HK-2 (cell line): ENCODE measurements at regions not wholly inside any gene's neighbourhood (a gene's known extent, or its start where the extent isn't known, plus 50 kb on each side); places are given as distances from the start of the nearest gene placed in this dataset.

Experiments used
- DNase-seq: peaks from one replicate; pipeline ENCODE4 v3.0.0-alpha.2; 2018; ENCODE audit not compliant: unreplicated experiment

DNA sequence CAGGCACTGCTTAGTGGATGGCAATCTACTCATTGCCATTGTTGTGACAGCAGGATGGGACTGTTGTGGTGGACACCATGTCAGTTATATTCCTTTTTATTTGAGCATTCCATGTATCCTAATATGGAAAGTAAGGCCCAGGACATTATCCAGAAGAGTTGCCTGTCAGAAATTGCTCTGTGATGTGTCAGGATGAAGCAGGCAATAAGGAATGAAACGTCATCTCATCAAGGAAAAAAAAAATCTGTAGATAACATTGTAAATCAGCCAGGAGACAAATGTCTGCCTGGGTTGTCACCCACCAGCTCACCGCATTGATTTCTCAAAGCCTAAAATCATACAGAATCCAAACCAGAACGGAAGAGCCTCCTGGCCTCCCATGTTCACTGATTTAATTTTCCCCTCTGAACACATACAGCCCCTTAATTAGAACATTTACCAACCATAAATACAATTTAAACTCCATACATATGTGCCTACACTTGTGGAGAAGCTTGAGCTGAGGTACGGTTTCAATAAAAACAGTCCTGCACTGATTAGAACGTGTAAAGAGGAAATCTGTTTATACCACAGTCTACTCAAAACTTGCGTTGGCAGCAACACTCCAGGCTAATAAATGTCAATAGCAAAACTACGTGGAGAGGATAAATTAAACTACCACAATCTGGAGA is 73.9 kb downstream of the FOXD1 start:
- no peak for DNase-seq

DNA sequence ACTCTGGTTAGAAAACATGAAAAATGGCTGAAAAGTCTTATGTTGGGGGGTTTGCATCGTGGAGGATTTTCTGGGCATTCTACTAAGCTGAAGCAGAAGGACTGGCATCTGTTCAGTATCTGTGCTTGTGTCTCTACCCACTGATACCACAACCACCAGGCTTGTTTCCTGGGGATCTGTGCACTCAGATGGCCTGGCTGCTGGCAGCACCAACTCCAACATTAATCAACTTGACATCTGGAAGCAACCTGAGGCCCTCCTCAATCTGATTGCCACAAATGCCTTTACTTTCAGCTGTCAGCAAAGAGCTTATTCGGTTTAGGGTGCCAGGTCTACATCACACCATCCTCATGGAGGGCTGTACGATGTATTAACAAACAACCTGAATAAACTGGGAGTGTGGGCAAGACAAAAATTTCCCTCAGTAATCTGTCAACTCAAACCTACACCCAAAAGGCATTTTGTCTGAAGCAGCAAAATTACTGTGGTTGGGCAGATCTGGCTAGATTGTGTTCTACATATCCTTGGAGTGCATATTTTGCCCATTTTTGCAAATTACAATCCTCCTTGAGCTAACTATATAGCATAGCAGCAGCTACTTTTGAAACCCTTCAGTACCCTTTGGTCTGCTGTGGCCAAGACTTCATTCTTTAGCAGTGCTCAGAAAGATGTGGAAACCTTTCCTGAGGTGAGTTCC is 74.6 kb downstream of the FOXD1 start:
- no peak for DNase-seq

DNA sequence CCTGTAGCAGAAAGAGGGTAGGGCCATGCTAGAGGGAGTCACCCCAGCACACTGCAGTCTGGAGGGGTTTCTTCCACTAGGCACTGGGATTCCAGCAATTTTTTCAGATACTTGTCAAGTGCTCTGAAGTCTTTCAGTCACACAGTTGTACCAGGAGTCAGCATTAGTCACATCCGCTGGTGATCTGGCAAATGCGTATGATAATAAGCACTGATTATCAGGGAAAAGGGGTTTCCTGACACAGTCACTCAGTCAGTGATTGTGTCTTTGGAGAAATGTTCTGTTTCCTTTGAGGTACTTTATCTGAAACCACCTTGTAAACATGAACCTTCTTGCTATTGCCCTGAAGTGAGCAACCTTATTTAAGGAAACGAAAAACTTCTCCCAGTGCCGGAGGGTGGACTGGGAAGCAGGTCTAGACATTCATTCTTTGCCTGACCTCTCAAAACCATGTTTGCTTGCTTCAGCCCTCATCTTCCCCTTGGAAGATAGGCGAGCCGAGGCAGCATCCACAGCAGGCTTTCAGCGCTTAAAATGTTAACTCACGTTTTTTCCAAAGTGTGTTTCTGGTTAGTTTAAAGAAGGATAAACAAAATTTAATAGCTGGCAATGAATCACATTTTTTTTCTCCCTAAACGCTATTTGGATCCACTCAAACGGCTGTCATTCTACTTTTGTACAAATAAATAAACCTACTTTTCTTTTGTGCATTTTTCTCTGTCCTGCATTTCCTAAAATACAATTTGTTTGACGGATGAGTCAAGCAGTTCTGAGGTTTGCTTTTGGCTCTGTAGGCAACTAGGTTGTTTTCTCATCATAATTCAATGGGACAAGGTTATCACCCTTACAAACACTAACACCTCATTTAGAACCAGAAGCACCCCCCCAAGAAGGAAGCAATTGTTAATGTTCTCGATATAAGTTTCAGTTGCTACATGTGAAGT is 77.7 kb downstream of the FOXD1 start:
- peak; percentile 61 for DNase-seq

DNA sequence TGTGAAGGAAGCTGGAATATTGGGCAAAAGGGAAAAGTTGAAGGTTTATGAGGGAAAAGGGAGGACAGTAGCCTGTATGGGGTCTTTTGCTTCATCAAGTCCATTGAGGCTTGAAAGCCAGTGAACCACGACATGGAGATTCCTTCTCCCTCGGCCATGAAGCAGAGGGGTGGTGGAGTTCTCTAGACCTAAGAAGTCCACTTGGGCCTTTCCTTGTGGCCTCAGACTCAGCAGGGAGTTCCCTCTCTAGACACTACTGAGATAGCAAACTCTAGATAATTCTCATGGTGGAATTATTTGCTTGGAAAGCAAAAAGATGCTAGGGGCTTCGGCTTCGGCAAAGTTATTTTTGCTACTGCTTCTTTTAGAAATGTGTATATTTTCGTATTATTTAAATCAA is 78.5 kb downstream of the FOXD1 start:
- DNase-seq: no peak

DNA sequence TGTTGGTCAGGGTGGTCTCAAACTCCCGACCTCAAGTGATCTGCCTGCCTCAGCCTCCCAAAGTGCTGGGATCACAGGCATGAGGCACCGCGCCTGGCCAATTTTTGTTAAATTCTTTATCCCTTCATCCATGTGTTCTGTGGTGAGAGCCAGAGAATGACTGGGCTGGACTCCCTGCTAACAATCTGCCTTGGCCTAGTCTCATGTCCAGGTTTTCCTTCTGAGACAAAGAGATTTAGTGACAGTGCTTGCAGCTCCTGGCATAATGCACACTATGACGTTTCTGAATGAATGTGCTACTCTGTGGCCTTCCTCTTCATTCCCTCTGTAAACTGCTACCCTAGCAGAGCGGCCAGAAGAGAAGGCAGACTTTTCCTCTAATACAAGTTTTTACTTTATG is 79.3 kb downstream of the FOXD1 start:
- no peak for DNase-seq

DNA sequence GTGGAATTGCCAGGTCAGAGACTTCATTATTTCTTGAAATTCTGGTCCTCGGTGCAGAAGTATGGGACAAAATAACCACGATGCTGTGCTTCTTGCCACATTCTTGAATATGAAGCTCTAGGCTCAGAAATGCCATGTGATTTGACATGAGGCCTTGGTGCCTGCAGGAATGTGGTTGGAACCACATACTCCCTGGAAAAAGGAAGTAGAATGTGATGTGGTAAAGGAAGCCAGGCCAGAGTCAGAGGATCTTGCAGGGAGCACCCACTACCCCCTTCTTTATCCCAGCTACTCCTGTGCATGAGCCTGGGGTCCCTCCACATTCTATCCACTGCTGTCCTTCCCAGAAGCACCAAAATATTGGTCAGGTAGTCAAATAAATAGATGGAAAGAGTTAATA is 80.9 kb downstream of the FOXD1 start:
- no peak for DNase-seq

DNA sequence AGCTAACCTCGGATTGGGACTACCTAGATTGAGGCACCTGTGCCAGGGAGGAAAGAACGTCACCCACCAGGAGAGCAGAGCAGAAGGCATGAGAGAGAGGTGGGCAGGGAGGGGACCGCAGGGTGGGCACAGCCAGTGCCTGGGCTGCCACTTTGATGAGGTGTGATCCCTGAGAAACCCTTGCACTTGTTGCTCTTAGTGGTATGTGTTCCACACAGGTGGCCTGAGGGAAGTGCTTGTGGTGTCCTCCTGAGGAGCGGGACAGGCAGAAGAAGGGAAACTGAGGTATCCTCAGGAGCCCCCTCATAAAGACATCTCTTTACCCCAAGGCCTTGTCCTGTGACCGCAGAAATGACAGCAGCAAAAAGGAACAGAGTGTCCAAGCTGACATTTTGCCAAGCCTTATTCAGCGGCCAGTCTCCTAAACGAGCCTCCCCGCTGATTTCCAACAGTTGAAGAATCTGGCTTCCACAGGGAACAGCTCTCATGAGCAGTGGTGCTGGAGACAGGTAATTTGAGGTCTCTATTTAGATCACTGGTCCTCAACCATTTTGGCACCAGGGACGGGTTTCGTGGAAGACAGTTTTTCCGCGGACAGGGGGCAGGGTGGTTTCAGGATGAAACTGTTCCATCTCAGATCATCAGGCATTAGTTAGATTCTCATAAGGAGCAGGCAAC is 82.4 kb downstream of the FOXD1 start:
- no peak for DNase-seq

DNA sequence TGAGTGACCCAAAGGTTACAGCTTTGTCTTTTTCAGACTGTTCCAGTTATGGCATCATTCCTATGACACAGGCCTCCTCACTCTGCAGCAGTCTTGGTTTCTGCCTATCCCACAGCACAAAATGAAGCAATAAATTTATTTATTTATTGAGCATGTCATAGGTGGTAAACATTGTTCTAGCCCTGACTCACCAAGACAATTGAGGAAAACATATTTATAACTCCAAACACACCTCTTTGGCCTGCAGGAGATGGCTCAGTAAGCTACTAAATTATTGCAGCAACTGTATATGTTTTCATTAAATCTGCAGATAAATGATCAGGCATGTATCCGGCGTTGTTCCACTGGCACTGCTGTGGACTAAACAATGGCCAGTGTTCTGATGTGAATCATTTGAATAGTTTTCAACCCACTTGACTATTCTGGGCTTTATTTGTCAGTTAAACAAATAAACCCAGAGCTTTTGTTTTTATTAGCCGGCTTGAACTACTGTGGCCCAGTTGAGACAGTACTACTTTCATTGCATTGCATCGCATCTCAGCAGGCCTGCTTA is 83.2 kb downstream of the FOXD1 start:
- DNase-seq: no peak

DNA sequence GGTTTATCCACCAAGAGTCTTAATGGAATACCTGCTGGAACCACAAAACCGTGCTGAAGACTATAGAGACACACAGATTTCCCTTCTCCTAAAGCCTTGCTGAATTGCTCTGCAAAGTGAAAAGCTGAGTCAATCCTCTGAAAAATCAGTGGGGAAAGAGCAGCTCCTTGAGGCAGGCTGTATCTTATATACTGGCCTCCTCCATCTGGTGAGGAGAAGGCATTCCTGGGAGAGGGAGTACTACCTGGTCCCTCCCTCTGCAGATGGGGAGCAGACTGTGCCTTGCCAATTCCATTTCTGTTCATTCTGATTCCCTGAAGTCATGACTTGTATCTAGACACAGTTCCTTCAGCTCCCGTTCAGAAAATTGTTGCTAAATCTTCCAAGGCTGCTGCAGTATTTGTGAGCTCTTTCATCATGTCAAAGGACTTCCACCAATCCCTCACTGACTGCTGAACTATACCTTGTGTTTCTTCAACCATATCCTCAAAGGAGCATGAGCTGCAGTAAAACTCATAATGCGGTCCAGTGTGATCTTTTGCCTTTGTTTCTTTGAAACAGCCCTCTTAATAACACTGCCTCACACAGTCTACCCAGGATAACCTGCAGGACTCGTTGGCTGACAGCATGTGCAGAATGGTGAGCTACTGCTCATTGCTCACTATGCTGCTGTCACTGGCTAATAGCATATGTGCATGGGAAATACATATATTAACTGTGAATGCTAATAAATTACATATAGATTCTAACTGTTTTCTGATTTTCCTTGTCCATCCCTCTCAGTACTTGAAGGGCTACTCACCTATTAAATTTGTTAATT is 84.5 kb downstream of the FOXD1 start:
- no peak for DNase-seq

DNA sequence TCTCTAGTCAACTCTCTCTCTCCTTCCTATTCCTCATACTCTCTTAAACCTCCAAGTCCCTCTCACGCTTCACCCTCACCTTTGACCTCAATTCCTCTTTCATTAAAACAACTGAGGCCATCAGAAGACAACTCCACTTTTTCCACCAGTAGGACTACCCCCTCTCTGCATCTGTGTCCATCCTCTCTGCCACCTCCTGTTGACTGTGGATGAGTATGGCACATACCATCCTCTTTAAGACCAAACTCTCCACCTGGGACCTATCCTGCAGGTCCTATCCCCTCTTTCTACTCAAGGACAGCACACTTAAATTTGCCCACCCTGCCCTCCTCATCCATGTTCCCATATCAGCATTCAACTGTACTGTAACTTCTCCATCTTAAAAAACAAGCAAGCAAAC is 89.2 kb downstream of the FOXD1 start:
- no peak for DNase-seq

DNA sequence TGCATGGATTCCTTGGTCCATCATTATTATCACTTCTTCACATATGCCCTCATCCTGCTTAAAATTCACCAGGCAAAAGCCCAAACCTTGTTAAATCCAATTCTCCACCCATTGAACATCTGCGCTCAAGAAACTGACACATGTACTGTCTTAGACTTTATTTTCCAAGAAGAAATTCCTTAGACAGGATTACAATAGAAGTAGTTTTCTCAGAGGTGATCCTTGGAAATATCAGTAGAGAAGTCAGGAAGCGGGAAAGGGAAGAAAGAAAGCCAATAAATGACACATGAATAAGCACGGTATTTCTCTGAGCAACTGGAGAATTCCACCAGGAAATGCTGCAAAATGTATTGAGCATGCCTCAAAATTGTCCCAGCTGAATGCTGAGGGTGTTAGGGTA is 90.2 kb downstream of the FOXD1 start:
- DNase-seq: no peak

DNA sequence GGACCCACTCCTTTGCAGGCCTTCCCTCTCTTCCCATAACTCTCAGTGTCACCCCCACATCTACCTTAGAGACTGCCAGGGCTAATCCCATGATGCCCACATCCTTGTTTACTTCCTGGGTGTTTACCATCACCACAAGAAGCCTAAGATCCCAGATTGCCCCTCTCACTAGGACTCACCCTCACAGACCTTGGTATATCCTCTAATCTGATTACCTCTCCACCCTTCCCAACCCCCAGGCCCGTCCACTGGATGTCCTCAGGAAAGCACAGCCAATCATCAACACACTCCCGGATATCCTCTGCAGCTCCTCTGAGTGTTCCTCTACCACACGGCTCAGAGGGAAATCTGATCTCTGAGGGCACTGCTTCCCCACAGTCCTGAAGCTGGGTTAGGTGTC is 91.0 kb downstream of the FOXD1 start:
- no peak for DNase-seq

DNA sequence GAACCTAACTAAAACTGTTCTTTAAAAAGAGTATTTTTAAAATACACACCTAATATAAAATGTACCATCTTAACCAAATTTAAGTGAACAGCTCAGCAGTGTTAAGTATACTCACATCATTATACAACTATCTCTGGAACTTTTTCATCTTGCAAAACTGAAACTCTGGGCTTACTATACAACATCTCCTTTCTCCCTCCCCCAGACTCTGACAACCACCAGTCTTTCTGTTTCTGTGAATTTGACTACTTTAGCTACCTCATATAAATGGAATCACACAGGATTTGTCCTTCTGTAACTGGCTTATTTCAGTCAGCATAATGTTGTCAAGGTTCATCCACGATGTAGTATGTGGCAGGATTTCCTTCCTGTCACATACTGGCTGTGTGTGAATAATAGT is 93.5 kb downstream of the FOXD1 start:
- no peak for DNase-seq

DNA sequence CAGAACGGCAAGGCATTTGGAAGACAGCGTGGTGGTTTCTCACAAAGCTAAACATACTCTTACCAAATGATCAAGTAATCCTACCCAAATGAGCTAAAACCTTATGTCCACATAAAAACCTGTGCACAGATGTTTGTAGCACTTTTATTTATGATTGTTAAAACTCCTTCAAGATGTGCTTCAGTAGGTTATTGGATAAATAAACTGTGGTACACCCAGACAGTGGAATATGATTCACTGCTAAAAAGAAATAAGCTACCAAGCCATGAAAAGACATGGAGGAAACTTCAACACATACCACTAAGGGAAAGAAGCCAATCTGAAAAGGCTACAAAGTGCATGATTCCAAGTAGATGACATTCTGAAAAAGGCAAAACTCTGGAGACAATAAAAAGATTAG is 94.2 kb downstream of the FOXD1 start:
- no peak for DNase-seq

DNA sequence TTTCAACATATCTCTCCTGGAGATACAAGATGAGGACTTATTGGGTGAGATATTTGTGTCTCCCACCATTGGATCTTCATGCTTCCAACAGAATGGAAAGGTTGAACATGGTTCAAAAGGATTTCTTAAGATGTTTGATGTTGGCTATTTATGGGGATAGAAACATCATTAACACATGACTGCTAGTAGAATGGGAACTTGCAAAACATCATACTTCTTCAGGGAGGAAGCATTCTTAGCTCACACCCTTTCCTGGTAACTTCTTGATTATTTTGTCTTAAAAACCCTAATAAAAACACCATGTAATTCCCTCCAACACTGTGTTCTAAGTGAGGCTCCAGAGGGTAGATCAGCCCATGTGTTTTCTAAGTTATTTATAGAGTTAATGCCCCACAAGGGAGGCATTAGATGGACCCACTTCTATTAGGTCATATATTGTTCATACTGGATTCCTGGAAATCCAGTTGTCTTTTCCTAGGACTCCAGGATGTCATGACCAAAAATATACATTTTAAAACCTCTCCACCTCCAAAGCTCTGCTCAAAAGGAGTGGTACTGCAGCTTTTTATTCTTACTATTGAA is 95.8 kb downstream of the FOXD1 start:
- no peak for DNase-seq

DNA sequence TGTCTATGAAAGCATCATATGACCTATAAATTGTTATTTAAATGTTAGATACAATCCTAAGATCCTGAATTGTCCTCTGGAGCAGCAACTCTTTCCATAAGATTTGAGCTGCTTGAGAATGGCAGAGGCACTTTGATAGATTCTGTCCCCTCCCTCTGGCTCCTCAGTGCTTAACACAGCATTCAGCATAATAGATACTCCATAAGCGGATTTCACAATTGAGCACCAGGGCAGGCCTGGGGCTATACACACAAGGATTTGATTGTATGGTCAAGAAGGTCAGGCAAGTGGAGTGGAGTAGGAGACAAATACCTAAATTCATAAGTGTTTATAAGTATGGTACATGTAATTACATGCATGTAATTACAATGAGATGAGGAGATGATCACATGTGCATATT is 96.3 kb downstream of the FOXD1 start:
- DNase-seq: no peak

DNA sequence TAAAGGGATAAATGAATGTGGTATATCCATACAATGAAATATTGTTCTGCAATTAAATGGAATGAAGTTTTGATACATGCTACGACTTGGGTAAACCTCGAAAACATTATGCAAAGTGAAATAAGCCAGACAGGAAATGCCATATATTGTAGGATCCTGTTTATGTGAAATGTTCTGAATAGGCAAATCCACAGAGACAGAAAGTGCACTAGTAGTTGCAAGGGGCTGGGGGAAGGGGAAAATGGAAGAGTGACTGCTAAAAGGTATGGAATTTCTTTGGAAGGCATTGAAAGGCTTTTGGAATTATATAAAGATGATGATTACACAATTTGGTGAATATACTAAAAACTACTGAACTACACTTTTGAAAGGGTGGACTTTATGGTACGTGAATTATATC is 97.0 kb downstream of the FOXD1 start:
- DNase-seq: no peak

DNA sequence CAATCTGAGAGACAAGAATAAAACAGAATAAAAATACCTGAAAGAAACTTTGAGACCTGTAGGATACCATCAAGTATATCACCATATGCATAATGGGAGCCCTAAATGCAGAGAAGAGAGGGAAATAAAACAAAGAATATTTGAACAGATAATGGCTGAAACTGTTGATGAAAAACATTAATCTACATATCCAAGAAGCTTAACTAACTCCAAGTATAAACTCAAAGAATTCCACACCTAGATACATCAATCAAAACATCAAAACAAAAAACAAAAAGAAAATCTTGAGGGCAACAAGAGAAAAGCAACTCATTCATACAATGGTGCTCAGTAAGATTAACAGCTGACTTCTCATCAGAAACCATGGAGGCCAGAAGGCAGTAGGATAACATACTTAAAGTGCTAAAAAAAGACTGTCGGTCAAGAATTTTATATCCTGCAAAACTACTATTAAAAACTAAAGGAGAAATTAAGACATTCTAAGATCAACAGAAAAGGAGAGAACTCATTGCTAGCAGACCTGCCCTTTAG is 101.6 kb downstream of the FOXD1 start:
- no peak for DNase-seq

DNA sequence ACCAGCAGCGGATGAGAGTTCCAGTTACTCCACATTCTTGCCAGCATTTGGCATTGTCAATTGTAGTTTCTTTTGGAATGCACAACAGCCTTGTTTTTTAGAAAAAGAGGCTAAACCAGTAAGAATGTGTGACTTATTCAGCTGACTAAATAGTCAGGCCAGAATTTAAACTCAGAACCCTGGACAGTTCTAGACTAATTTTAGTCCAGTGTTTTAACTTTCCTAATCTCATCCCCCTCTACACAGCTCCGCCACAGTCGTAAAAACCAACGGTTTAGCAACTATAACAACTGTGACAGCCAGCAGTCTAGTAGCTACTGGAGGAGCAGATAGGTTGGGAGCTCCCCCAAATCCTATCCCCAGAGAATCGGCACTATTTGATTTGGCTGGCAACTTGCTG is 103.7 kb downstream of the FOXD1 start:
- no peak for DNase-seq

DNA sequence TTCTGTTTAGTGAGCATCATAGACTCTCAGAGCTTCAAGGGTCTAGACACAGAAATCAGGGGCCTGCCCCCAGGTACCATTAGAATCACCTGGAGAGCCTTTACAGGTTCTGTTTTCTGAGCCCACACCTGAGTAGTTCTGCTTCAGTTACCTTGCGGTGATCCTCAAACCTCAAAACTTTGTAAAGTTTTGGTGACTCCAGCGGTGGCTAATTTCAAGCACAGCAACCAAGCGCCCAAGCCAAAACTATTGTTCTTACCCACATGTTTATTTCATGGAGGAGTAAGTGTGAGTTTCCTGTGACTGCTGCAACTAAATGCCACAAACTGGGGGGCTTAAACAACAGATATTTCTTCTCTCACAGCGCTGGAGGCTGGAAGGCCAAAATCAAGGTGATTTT is 108.9 kb downstream of the FOXD1 start:
- no peak for DNase-seq
